Pons (tissue), 1 donor: ENCODE measurements at regions not wholly inside any gene's neighbourhood (a gene's known extent, or its start where the extent isn't known, plus 50 kb on each side); places are given as distances from the start of the nearest gene placed in this dataset.
"Not testable (repeated sequence)": the region's sequence is repeated elsewhere in the genome, so short reads cannot be mapped to it uniquely, and the experiment has no call there.

ENCODE experiments used
- DNase-seq: peaks from one replicate; pipeline ENCODE4 v3.0.0-alpha.2; 2016; ENCODE audit warnings: low spot score

GRCh38 chr1:188752027-188752426 lies 1725.6 kb downstream of the BRINP3 start:
- DNase-seq: not testable (repeated sequence)

GRCh38 chr1:188757747-188758146 lies 1719.9 kb downstream of the BRINP3 start:
- not testable (repeated sequence) for DNase-seq

- DNase-seq: no peak
These were observed 1716.4 kb downstream of the BRINP3 start for GRCh38 chr1:188761226-188761625.

- no peak for DNase-seq
These were observed 1715.4 kb downstream of the BRINP3 start for GRCh38 chr1:188762166-188762743.

DNA sequence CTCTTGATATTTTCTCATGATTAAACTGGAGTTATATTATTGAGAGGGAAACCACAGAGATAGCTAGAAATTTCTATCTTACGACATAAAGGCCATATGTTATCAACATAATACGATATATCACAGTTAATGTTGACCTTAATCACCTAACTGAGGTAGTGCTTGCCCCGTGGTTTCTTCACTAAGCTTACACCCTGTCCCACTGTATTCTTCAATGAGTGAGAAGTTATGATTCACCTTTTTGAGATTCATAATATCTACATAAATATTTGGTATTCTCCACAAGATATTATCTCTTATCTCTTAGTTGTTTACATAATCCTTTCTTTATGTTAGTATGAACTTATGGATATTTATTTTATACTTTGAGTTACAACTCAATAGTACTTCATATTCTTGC lies 1714.1 kb downstream of the BRINP3 start:
- DNase-seq: no peak

DNA sequence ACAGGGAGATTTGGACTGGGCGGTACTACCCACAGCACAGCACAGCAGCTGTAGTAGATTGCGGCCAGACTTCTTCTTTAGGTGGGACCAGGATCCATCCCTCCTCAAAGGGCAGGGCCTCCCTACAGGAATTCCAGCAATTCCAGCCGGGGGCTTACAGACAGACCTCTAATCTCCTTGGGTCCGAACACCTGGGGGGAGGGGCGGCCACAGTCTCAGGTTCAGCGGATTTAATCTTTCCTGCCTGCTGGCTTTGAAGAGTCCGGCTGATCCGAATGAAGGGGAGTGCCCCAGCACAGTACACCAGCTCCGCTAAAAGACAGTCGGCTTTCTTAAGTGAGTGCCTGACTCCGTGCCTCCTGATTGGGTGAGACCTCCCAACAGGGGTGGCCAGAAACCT lies 1708.5 kb downstream of the BRINP3 start:
- DNase-seq: no peak

DNA sequence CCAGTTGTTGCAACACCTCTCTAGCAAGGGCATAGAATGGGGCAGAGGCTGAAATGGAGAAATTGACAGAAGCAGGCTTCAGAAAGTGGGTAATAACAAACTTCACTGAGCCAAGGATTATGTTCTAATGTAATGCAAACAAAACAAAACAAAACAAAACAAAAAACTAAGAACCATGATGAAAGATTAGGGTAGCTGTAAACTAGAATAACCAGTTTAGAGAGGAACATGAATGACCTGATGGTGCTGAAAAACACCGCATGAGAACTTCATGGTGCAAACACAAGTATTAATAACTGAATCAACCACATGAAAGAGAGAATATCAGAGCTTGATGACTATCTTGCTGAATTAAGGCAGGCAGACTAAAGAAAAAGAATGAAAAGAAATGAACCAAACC lies 1707.7 kb downstream of the BRINP3 start:
- no peak for DNase-seq

DNA sequence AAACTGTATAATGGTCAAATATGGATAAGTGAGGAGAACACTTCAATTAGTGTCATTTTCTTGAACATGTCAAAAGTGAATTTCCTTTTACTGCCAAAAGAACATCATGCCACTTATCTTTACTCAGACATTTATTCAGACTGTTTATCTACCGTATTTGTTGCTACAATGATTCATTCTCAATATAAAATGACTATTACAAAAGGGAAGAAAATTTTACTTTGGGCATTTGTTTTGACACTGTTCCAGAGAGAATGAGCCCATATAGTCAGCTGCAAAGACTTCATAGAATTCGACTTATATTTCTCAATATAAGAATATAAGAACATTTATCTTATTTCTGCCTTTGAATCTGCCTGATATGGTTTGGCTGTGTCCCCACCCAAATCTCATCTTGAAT lies 1699.1 kb downstream of the BRINP3 start:
- no peak for DNase-seq

DNA sequence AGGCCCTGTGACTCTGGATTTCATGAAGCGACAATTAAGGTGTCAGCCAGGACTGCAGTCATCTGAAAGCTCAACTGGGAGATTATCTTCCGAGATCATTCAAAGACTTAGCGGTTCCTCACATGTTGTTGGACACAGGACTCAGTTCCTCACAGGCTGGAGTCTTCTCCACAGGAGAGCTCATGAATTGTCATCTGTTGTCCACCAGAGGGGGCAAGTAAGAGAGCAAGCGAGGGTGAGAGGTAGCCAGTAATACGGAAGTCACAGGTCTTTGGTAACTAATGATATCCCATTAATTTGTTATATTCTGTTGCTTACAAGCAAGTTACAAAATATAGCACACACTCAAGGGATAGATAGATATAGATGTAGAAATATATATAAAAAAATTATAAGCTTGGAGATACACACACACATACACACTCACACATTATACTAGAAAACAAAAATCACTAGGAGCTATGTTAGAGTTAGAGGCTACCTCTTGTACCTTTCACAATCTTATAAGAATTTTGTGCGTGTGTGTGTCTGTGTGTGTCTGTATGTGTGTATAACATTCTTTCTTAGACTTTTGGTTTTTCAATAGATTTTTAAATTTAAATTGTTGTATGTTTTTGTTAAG lies 1695.3 kb downstream of the BRINP3 start:
- peak; percentile 47 for DNase-seq

DNA sequence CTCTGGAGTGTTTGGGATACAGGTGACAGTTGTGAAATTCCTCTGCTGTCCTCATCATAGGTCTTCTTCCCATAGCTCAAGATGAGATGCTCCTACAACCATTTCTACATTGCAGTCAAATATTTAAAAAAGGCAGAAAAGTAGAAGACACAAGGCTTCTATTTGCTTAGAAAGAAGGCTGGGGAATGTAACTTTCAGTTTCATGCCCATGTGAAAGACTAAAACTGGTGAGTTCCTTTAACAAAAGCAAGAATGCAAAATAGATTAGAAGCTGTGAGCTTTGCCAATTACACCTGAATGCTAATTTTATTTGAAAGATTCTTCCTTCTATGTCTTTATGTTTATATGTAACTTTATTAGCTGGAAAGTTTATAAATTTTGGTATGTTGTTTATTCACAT lies 1682.7 kb downstream of the BRINP3 start:
- no peak for DNase-seq

DNA sequence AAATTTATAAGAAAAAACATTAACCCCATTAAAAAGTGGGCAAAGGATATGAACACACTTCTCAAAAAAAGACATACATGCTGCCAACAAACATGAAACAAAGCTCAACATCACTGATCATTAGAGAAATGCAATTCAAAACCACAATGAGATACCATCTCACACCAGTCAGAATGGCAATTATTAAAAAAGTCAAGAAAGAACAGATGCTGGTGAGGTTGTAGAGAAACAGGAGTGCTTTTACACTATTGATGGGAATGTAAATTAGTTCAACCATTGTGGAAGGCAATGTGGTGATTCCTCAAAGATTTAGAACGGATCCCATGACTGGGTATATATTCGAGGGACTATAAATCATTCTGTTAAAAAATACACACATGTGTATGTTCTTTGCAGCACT lies 1665.5 kb downstream of the BRINP3 start:
- DNase-seq: not testable (repeated sequence)

DNA sequence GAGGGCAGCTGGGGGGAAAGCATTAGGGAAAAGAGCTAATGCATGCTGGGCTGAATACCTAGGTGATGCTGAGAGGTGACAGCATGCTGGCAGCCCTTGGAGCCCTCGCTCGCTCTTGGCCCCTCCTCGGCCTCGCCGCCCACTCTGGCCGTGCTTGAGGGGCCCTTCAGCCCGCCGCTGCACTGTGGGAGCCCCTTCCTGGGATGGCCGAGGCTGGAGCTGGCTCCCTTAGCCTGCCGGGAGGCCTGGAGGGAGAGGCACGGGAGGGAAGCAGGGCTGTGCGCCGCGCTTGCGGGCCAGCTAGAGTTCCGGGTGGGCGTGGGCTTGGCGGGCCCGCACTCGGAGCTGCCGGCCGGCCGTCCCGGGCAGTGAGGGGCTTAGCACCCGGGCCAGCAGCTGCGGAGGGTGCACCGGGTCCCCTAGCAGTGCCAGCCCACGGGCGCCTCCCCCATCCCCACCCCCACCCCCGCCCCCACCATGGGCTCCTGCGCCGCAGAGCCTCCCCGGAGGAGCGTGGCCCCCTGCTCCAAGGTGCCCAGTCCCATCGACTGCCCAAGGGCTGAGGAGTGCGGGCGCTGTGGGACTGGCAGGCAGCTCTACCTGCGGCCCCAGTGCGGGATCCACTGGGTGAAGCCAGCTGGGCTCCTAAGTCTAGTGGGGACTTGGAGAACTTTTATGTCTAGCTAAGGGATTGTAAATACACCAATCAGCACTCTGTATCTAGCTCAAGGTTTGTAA lies 1664.7 kb downstream of the BRINP3 start:
- DNase-seq: not testable (repeated sequence)

DNA sequence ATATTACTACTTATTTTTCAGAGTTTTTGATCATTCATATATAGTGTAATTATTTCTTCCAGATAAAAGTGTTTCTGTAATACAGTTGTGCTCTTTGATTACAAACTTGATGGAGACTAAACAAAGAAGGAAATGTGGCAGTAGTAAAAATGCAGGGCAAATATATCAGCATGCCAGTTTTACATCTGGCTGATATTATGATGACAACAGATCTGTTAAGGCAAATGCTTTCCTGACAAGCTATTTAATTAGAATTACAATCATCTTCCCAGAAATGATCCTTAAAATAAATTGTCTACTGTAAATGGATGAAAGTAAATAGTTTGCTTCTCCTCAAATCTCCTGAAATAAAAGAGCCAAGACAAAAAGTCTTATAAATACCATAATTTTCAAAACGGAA lies 1659.8 kb downstream of the BRINP3 start:
- DNase-seq: no peak

DNA sequence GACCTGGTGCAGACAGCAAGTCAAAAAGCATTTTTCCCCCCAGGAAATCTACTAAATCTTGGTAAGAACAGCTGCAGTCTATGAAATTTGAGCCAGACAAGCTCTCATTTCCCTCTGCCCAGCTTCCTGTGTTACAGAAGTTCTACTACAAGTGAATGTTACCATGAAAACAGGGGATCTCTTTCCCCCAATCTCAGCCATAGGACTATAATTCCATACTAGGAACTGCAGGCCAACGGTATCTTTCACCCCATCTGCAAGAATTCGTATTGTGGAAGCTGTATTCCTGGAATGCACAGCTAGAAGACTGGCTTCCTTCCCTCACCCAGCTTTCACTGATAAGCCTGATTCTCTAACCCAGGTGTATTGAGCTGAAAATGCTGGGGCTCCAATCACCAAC lies 1655.4 kb downstream of the BRINP3 start:
- no peak for DNase-seq

DNA sequence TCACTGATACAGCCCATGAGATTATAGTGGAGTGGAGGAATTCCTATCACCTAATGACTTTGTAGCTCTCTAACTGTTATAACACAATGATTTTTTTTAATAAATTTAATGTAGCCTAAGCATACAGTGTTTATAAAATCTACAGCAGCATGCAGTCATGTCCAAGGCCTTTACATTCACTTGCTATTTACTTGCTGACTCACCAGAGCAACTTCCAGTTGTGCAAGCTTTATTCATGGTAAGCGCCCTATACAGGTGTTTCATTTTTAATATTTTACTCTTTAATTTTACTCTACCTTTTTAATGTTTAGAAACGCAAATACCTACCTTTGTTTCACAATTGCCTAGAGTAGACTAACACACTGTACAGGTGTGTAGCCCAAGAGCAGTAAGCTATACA lies 1652.2 kb downstream of the BRINP3 start:
- DNase-seq: no peak

DNA sequence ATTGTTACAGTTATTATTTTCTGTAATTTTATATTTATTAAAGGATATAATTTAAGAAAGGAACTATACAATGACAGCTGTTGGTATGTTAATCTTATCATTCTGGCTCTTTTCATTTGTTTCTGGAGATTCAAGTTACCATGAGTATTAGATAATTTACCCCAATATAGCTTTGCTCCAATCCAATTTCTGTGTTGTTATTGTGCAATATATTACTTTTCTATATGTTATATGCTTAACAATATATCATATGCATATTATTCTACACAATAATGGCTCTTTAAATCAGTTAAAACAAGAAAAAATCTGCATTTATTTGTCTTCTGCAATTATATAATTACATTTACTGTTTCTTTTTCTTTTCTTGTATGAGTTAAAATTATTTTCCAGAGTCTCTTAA lies 1650.9 kb downstream of the BRINP3 start:
- DNase-seq: no peak

DNA sequence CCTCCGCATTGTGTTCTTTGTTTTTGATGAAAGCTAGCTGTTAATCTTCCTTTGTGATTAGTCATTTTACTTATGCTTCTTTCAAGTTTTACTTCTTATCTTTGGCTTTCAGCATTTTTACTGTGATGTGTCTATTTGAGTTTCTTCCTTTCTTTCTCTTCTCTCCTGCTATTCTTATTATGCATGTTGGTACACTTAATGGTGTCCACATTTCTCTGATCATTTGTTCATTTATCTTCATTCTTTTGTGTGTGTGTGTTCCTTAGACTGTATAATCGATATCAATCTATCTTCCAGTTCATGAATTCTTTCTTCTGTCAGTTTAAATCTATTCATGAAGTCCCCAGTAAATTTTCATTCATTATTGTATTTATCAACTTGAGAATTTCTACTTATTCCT lies 1650.3 kb downstream of the BRINP3 start:
- no peak for DNase-seq

- DNase-seq: not testable (repeated sequence)
These were observed 1636.5 kb downstream of the BRINP3 start for GRCh38 chr1:188841111-188841696.

- DNase-seq: no peak
These were observed 1631.2 kb downstream of the BRINP3 start for GRCh38 chr1:188846468-188846867.

GRCh38 chr1:188857526-188858087 lies 1620.1 kb downstream of the BRINP3 start:
- no peak for DNase-seq

DNA sequence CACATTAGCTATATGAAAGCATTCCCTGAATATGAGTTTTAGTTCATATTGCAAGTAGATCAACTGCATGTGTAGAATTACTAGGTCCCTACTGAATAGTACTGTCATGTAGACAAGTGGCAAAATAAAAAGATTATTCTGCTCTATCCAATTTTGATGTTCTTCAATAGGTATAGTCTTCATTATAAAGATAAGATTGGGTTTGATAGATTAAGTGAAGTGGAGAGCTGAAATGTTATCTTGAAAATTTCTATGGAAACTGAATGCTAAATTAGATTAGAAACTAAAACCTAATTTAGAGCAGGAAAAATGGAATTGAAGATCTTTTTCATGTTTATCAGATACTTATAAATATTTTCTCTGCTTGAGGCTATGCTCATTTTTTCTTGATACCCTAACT lies 1610.0 kb downstream of the BRINP3 start:
- DNase-seq: no peak

- no peak for DNase-seq
These were observed 1606.5 kb downstream of the BRINP3 start for GRCh38 chr1:188871164-188871563.

GRCh38 chr1:188872376-188872775 lies 1605.3 kb downstream of the BRINP3 start:
- no peak for DNase-seq
